IPS-18a (cell line): ENCODE measurements at regions not wholly inside any gene's neighbourhood (a gene's known extent, or its start where the extent isn't known, plus 50 kb on each side); places are given as distances from the start of the nearest gene placed in this dataset.

Experiments
- H3K27ac ChIP-seq: one replicate; pipeline ENCODE4 v1.5.1; 2013; ENCODE audit warnings: low read length
- H3K27me3 ChIP-seq: one replicate; pipeline ENCODE4 v1.6.1; 2013; ENCODE audit warnings: mild to moderate bottlenecking, low read length; ENCODE audit not compliant: control insufficient read depth, insufficient read depth
- H3K36me3 ChIP-seq: one replicate; pipeline ENCODE4 v1.6.1; 2013; ENCODE audit warnings: low read depth, low read length; ENCODE audit not compliant: control insufficient read depth
- H3K4me1 ChIP-seq: one replicate; pipeline ENCODE4 v1.6.1; 2013; ENCODE audit warnings: low read depth, low read length; ENCODE audit not compliant: control insufficient read depth
- H3K4me3 ChIP-seq: one replicate; pipeline ENCODE4 v1.5.1; 2013; ENCODE audit warnings: low read length
- H3K9ac ChIP-seq: one replicate; pipeline ENCODE4 v1.6.1; 2013; ENCODE audit warnings: mild to moderate bottlenecking, low read length, moderate library complexity
- H3K9me3 ChIP-seq: one replicate; pipeline ENCODE4 v1.6.1; 2013; ENCODE audit warnings: low read depth, low read length; ENCODE audit not compliant: control insufficient read depth

GRCh38 chr10:31101123-31101522 lies 69.5 kb upstream of the ZNF438 start:
- H3K9me3 ChIP-seq, result no peaks in the 10 kb centered on the region
- no peak overlapping the region for H3K9ac ChIP-seq
- no peak overlapping the region for H3K4me3 ChIP-seq
- H3K4me1 ChIP-seq, result peaks cover 3% of the 10 kb centered on the region
- H3K27me3 ChIP-seq, result no peaks in the 10 kb centered on the region
- H3K27ac ChIP-seq, result no peak overlapping the region
- no peaks in the 10 kb centered on the region for H3K36me3 ChIP-seq

DNA sequence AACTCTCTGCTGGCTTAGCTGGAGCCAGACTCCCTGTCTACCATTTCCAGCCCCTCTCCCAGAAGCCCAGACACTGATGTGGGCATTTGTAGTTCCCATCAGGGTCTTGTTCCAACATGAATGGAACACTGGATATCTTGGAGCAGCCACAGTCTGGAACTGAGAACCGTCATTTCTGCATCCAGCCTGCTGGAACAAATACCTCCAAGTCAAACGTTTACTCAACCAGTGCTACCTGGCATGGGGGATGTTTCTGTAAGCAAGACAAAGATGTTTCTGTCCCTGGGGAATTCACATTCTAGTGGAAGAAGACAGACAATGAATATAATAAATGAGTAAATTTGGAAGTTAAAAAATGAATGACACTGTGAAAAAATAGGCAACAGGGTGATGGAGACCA lies 70.8 kb upstream of the ZNF438 start:
- Histone ChIP-seq H3K9ac (no peak overlapping the region), H3K4me3 (no peak overlapping the region)

GRCh38 chr10:31103112-31103511 lies 71.4 kb upstream of the ZNF438 start:
- H3K9ac ChIP-seq, result no peak overlapping the region
- no peak overlapping the region for H3K4me3 ChIP-seq
- H3K4me1 ChIP-seq, result peaks cover 3% of the 10 kb centered on the region
- H3K9me3 ChIP-seq, result no peaks in the 10 kb centered on the region
- no peak overlapping the region for H3K27ac ChIP-seq
- H3K27me3 ChIP-seq, result no peaks in the 10 kb centered on the region
- H3K36me3 ChIP-seq, result no peaks in the 10 kb centered on the region

More for the DNA sequence above, 70.8 kb upstream of the ZNF438 start:
- Histone ChIP-seq H3K4me1 (peaks cover 3% of the 10 kb centered on the region), H3K36me3 (no peaks in the 10 kb centered on the region), H3K9me3 (no peaks in the 10 kb centered on the region), H3K27me3 (no peaks in the 10 kb centered on the region), H3K27ac (no peak overlapping the region)

- no peak overlapping the region for H3K27ac ChIP-seq
- H3K27me3 ChIP-seq, result no peaks in the 10 kb centered on the region
- no peaks in the 10 kb centered on the region for H3K9me3 ChIP-seq
- no peaks in the 10 kb centered on the region for H3K4me1 ChIP-seq
- H3K9ac ChIP-seq, result no peak overlapping the region
- H3K36me3 ChIP-seq, result no peaks in the 10 kb centered on the region
- H3K4me3 ChIP-seq, result no peak overlapping the region
These were observed 81.3 kb upstream of the ZNF438 start for GRCh38 chr10:31112961-31113360.

DNA sequence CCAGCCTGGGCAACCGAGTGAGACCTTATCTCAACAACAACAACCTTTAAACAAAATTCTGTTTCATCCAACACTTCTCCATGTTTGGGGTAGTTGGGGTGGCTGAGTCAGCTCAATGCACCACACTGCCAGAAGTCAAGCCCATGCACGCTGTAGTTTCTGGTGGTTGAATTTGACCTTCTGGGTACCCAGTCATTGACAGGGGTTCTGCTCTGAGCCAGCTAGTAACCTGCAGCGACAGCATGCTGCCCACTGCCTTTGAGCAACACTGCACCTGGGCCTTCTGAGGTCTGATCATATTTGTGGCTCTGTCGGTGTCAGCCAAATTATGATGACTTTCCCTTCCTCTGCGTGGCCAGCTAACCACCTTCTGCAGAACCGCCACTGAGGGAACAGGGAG lies 84.6 kb upstream of the ZNF438 start:
- H3K36me3 ChIP-seq, result no peaks in the 10 kb centered on the region
- H3K4me3 ChIP-seq, result no peak overlapping the region
- H3K9ac ChIP-seq, result no peak overlapping the region
- H3K4me1 ChIP-seq, result no peaks in the 10 kb centered on the region
- no peaks in the 10 kb centered on the region for H3K9me3 ChIP-seq
- H3K27ac ChIP-seq, result no peak overlapping the region
- no peaks in the 10 kb centered on the region for H3K27me3 ChIP-seq

DNA sequence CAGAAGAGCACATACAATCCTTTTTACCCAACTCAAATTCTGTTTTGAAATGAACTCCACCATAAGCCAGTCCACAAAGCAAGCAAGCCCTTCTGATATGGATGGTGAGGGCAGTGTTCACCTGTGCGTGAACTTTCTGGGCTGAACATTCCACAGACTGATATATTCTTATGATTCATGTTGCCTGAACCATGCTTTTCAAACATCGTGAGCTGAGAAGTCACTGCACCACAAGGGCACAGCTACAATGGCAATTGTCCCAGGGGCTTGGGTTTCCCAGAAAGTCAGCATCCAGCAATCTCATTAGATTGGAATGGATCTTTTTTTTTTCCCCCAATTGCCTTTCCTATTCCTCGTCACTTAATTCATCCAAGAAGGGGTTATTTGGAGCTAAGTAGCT lies 86.9 kb upstream of the ZNF438 start:
- no peaks in the 10 kb centered on the region for H3K27me3 ChIP-seq
- no peaks in the 10 kb centered on the region for H3K4me1 ChIP-seq
- no peak overlapping the region for H3K27ac ChIP-seq
- H3K9me3 ChIP-seq, result no peaks in the 10 kb centered on the region
- H3K36me3 ChIP-seq, result no peaks in the 10 kb centered on the region
- H3K4me3 ChIP-seq, result no peak overlapping the region
- no peak overlapping the region for H3K9ac ChIP-seq

- H3K27me3 ChIP-seq, result no peaks in the 10 kb centered on the region
- H3K36me3 ChIP-seq, result no peaks in the 10 kb centered on the region
- no peaks in the 10 kb centered on the region for H3K9me3 ChIP-seq
- no peak overlapping the region for H3K9ac ChIP-seq
- no peak overlapping the region for H3K27ac ChIP-seq
- no peak overlapping the region for H3K4me3 ChIP-seq
- no peaks in the 10 kb centered on the region for H3K4me1 ChIP-seq
These were observed 88.7 kb upstream of the ZNF438 start for GRCh38 chr10:31120392-31120791.

DNA sequence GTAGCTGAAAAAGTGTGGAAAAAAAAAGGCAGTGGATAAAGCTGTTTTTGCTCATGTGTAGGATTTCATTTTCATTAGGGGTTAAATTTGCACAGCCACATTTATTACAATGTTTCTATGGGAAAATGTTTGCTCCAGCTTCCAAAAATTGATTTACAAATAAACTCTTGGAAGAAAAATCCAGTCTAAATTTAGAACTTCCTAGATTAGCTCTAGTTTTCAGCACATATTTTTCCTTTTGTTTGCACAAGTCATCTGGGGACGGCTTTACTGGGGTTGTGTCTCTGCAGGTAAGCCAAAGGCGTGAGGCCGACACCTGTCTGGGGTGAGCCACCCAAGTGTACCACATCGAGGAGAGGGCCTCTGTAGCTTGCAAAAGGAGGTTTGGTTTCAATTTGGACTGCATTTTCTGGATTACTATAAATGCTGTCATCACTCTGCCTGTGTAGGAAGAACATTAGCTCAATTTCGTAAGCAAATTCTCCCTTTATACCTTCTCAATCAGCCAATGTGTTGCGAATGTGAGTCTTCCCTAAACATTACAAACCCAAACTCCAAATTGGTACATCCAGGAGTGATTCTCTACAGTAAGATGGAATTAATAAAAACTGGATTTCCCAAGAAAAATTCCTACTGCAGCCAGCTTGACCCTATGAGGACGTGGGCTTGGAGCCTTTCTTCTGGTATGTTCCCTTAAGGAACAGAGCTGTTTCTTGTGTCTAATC lies 89.5 kb upstream of the ZNF438 start:
- no peak overlapping the region for H3K4me3 ChIP-seq
- no peak overlapping the region for H3K27ac ChIP-seq
- H3K36me3 ChIP-seq, result no peaks in the 10 kb centered on the region
- no peaks in the 10 kb centered on the region for H3K27me3 ChIP-seq
- no peaks in the 10 kb centered on the region for H3K9me3 ChIP-seq
- H3K4me1 ChIP-seq, result no peaks in the 10 kb centered on the region
- H3K9ac ChIP-seq, result no peak overlapping the region

DNA sequence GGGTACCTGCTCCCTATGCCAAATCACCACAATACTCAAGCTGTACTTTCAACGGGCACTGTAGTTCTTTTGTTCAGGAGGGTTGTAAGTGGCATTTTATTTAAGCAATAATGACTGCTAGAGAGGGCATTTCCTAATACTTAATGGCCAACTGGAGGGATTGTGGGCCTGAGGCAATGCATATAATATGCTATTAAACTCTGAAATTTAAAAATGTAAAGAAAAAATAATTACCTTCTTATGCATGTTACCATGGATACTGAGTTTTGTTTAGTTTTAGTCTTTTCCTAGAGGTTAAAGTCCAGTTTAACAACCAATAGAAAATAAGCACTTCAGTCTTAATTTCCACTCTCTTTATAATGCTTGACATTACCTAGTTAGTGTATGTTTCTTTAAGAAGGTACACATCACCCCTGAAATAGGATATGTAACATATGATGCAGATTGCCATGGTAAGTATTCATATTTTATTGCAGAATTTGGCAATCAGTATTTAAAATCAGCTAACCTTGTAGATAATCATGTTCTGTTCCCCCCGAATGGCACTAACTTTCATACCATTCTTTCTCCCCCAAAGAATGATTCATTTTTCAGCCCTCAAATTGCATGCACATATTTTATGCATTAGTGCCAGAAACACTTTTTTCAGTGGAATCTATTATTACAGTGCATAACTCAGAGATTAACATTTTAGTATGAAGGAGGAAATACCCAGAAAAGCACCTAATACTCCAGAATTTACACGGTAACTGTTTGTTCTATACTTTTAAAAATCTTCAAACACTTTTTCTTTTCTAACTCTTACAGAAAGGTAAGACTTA lies 90.3 kb upstream of the ZNF438 start:
- Histone ChIP-seq H3K27me3 (no peaks in the 10 kb centered on the region), H3K9me3 (no peaks in the 10 kb centered on the region), H3K27ac (no peak overlapping the region), H3K36me3 (no peaks in the 10 kb centered on the region), H3K9ac (no peak overlapping the region), H3K4me1 (no peaks in the 10 kb centered on the region), H3K4me3 (no peak overlapping the region)

DNA sequence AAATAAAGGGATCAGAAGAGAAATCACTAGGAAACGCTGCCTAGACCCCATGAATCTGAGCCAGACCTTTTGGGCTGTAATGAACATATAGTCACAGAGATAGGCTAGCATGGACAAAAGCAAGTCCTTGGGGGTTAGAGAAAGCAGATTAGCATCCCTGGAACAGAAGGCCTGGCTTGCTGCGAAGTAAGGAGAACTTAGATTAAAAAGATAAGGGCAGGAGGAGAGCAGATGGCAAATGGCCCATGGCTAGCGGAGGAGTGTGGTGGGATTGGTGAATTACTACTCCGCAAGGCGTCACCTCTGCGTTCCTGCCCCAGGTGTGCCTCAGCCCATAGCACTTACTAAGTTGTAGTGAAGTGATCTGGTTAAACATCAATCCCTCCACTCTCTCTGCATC lies 92.3 kb upstream of the ZNF438 start:
- no peak overlapping the region for H3K4me3 ChIP-seq
- no peak overlapping the region for H3K27ac ChIP-seq
- H3K9ac ChIP-seq, result no peak overlapping the region
- no peaks in the 10 kb centered on the region for H3K9me3 ChIP-seq
- peaks cover 4% of the 10 kb centered on the region for H3K4me1 ChIP-seq
- H3K27me3 ChIP-seq, result no peaks in the 10 kb centered on the region
- H3K36me3 ChIP-seq, result no peaks in the 10 kb centered on the region

- no peaks in the 10 kb centered on the region for H3K36me3 ChIP-seq
- no peak overlapping the region for H3K27ac ChIP-seq
- no peak overlapping the region for H3K9ac ChIP-seq
- H3K4me1 ChIP-seq, result peaks cover 7% of the 10 kb centered on the region
- H3K9me3 ChIP-seq, result no peaks in the 10 kb centered on the region
- H3K4me3 ChIP-seq, result no peak overlapping the region
- no peaks in the 10 kb centered on the region for H3K27me3 ChIP-seq
These were observed 93.2 kb upstream of the ZNF438 start for GRCh38 chr10:31124852-31125251.

DNA sequence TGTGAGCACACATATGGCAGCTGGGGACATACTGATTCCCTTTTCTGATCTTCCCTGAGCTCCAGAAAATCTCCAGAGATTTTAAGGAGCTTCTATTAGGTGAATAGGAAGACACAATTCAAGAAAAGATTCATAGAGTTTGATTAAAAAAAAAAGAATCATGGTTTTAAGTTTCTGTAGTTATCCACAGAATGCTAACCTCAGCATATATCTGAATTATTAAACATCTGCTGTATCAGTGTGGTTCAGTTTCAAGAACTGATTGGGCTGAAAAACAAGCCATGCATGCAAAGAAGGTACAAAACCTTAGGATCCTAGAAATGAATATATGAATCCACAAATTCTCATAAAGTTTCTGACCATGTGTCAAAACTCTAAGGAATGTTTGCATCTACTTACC lies 94.1 kb upstream of the ZNF438 start:
- Histone ChIP-seq H3K9ac (no peak overlapping the region), H3K4me3 (no peak overlapping the region), H3K36me3 (no peaks in the 10 kb centered on the region), H3K9me3 (no peaks in the 10 kb centered on the region), H3K27ac (no peak overlapping the region), H3K4me1 (peaks cover 7% of the 10 kb centered on the region), H3K27me3 (no peaks in the 10 kb centered on the region)
